SK-N-SH (cell line): ENCODE measurements at regions not wholly inside any gene's neighbourhood (a gene's known extent, or its start where the extent isn't known, plus 50 kb on each side); places are given as distances from the start of the nearest gene placed in this dataset.

ENCODE experiments used
- CTCF ChIA-PET: fragments of 300-600, 350-600 bp; formaldehyde crosslinking; extraction: SDS; loops from one replicate; lab custom pipeline; 2021; lab: Yijun Ruan, JAX
- POLR2A ChIA-PET: fragments of 350-600 bp; sonication (Branson Sonifier 250); formaldehyde crosslinking; extraction: SDS; loops from one replicate; lab custom pipeline; 2020; ENCODE audit warnings: antibody characterized with exemption, inconsistent platforms; lab: Yijun Ruan, JAX
- DNase-seq: peaks from one replicate; pipeline ENCODE4 v3.0.0; 2012
- H2AFZ ChIP-seq: fragments of 200-600 bp; sonication (generic); 2 replicates; pipeline ENCODE4 v1.8.1; 2016; ENCODE audit warnings: antibody characterized with exemption, mild to moderate bottlenecking, low read depth
- H3F3A ChIP-seq: fragments of 200-600 bp; sonication (generic); replicated peaks from 2 replicates; pipeline ENCODE3; 2016; ENCODE audit warnings: antibody characterized with exemption, mild to moderate bottlenecking; ENCODE audit not compliant: insufficient read depth
- H3K27ac ChIP-seq, 2 experiments: fragments of 200-500 bp in 1 of 2; fragments of 200-600 bp in 1 of 2; sonication (Bioruptor generic) in 1 of 2; sonication (generic), shearing (Covaris generic) in 1 of 2; 2 replicates each; pipeline versions ENCODE4 v1.5.1 to v1.6.1; 2014 to 2016; ENCODE audit warnings: low read depth in 2 of 2, inconsistent platforms in 1 of 2, low read length in 1 of 2, mild to moderate bottlenecking in 1 of 2, mixed read lengths in 1 of 2
- H3K27me3 ChIP-seq: fragments of 200-600 bp; sonication (generic), shearing (Covaris generic); 2 replicates; pipeline ENCODE4 v1.6.1; 2016; ENCODE audit warnings: mixed run types; ENCODE audit not compliant: insufficient read depth
- H3K36me3 ChIP-seq, 2 experiments: fragments of 200-500 bp in 1 of 2; fragments of 200-600 bp in 1 of 2; sonication (Bioruptor generic) in 1 of 2; sonication (generic) in 1 of 2; replicated peaks in 1 of 2; 2 replicates each; pipeline versions ENCODE3 to v1.5.1; 2014 to 2016; ENCODE audit warnings: low read length in 1 of 2, mild to moderate bottlenecking in 1 of 2; ENCODE audit not compliant: insufficient read depth in 2 of 2, control insufficient read depth in 1 of 2
- H3K4me1 ChIP-seq, 2 experiments: fragments of 200-500 bp in 1 of 2; fragments of 200-600 bp in 1 of 2; sonication (Bioruptor generic) in 1 of 2; sonication (generic), shearing (Covaris generic) in 1 of 2; 2 replicates each; pipeline versions ENCODE4 v1.5.1 to v1.6.1; 2014 to 2016; ENCODE audit warnings: low read depth in 1 of 2, low read length in 1 of 2, mixed run types in 1 of 2; ENCODE audit not compliant: insufficient read depth in 2 of 2, control insufficient read depth in 1 of 2
- H3K4me2 ChIP-seq: fragments of 200-600 bp; sonication (generic), shearing (Covaris generic); 2 replicates; pipeline ENCODE4 v1.6.1; 2017; ENCODE audit warnings: mixed run types
- H3K4me3 ChIP-seq, 2 experiments: fragments of 200-500 bp in 1 of 2; fragments of 200-600 bp in 1 of 2; sonication (Bioruptor generic) in 1 of 2; sonication (generic), shearing (Covaris generic) in 1 of 2; 2 replicates each; pipeline versions ENCODE4 v1.5.1 to v1.8.1; 2014 to 2016; ENCODE audit warnings: low read depth in 2 of 2, inconsistent platforms in 1 of 2, low read length in 1 of 2, mild to moderate bottlenecking in 1 of 2, mixed read lengths in 1 of 2, moderate library complexity in 1 of 2
- H3K79me2 ChIP-seq: fragments of 200-600 bp; sonication (generic); 2 replicates; pipeline ENCODE4 v1.8.1; 2017; ENCODE audit warnings: mild to moderate bottlenecking; ENCODE audit not compliant: insufficient read depth
- H3K9ac ChIP-seq: fragments of 200-600 bp; sonication (generic); 2 replicates; pipeline ENCODE4 v1.6.1; 2017; ENCODE audit warnings: mixed run types
- H3K9me2 ChIP-seq: fragments of 200-600 bp; sonication (generic); 2 replicates; pipeline ENCODE4 v1.6.1; 2017; ENCODE audit warnings: mixed run types
- H3K9me3 ChIP-seq: fragments of 200-600 bp; sonication (generic); 2 replicates; pipeline ENCODE4 v1.6.1; 2017; ENCODE audit warnings: mixed run types, mild to moderate bottlenecking, moderate library complexity
- H4K20me1 ChIP-seq: fragments of 200-600 bp; sonication (generic); 2 replicates; pipeline ENCODE4 v1.6.1; 2017; ENCODE audit warnings: mild to moderate bottlenecking, mixed run types; ENCODE audit not compliant: insufficient read depth
- EP300 ChIP-seq, 2 experiments: IDR thresholded peaks; 2 replicates each; pipeline versions ENCODE4 v1.4.0 to v1.6.1; 2012; ENCODE audit warnings: borderline replicate concordance in 1 of 2, low read depth in 1 of 2, low read length in 1 of 2
- FOXM1 ChIP-seq: IDR thresholded peaks from 2 replicates; pipeline ENCODE4 v1.4.0; 2012; ENCODE audit warnings: low read depth, mild to moderate bottlenecking
- GATA2 ChIP-seq: sonication (generic); formaldehyde crosslinking; IDR thresholded peaks from 2 replicates; pipeline ENCODE4 v1.5.0; 2020; ENCODE audit warnings: mild to moderate bottlenecking, missing genetic modification reagents
- JUND ChIP-seq: IDR thresholded peaks from 2 replicates; pipeline ENCODE4 v1.4.0; 2012
- MEF2A ChIP-seq: IDR thresholded peaks from 2 replicates; pipeline ENCODE4 v1.4.0; 2012; ENCODE audit warnings: low read depth, borderline replicate concordance
- MXI1 ChIP-seq: IDR thresholded peaks from 2 replicates; pipeline ENCODE4 v1.6.1; 2012; ENCODE audit warnings: mild to moderate bottlenecking, low read depth, low read length, improper control_type of control experiment
- NFIC ChIP-seq: IDR thresholded peaks from 2 replicates; pipeline ENCODE4 v1.4.0; 2012; ENCODE audit warnings: borderline replicate concordance
- NRF1 ChIP-seq: IDR thresholded peaks from 2 replicates; pipeline ENCODE4 v1.6.1; 2012; ENCODE audit warnings: low read depth, mild to moderate bottlenecking, low read length
- RAD21 ChIP-seq: IDR thresholded peaks from 2 replicates; pipeline ENCODE4 v1.6.1; 2012; ENCODE audit warnings: mild to moderate bottlenecking, low read length
- RFX5 ChIP-seq: IDR thresholded peaks from 2 replicates; pipeline ENCODE4 v1.6.1; 2012; ENCODE audit warnings: mild to moderate bottlenecking, improper control_type of control experiment, low read length
- SIN3A ChIP-seq: IDR thresholded peaks from 2 replicates; pipeline ENCODE4 v1.6.1; 2012; ENCODE audit warnings: low read depth, mild to moderate bottlenecking, low read length, moderate library complexity, borderline replicate concordance
- TAF1 ChIP-seq: IDR thresholded peaks from 2 replicates; pipeline ENCODE4 v1.6.1; 2012; ENCODE audit warnings: low read depth, mild to moderate bottlenecking, low read length, moderate library complexity, borderline replicate concordance
- WGBS: methylation state at CpG from one replicate; pipeline ENCODE4 v1.1.6; 2017; ENCODE audit warnings: low lambda C conversion rate; 5-methylcytosine and 5-hydroxymethylcytosine counted together
- TF ChIP-seq, protein P1 (sequence below): IDR thresholded peaks from 2 replicates; pipeline ENCODE4 v1.4.0; 2012; ENCODE audit warnings: low read depth, borderline replicate concordance
- TF ChIP-seq, protein P2 (sequence below): IDR thresholded peaks from 2 replicates; pipeline ENCODE4 v1.4.0; 2012; ENCODE audit warnings: low read depth, borderline replicate concordance
- TF ChIP-seq, protein P3 (sequence below): IDR thresholded peaks from 2 replicates; pipeline ENCODE4 v1.4.0; 2012; ENCODE audit warnings: low read depth
- TF ChIP-seq, protein P4 (sequence below): fragments of 150-350 bp; IDR thresholded peaks from 2 replicates; pipeline ENCODE4 v1.6.1; 2016; ENCODE audit warnings: mild to moderate bottlenecking, low read depth, low read length
- TF ChIP-seq, protein P5 (sequence below): fragments of 200-600 bp; sonication (generic); IDR thresholded peaks from 2 replicates; pipeline ENCODE4 v1.6.1; 2017; ENCODE audit warnings: antibody characterized with exemption, mild to moderate bottlenecking, moderate library complexity

DNA sequence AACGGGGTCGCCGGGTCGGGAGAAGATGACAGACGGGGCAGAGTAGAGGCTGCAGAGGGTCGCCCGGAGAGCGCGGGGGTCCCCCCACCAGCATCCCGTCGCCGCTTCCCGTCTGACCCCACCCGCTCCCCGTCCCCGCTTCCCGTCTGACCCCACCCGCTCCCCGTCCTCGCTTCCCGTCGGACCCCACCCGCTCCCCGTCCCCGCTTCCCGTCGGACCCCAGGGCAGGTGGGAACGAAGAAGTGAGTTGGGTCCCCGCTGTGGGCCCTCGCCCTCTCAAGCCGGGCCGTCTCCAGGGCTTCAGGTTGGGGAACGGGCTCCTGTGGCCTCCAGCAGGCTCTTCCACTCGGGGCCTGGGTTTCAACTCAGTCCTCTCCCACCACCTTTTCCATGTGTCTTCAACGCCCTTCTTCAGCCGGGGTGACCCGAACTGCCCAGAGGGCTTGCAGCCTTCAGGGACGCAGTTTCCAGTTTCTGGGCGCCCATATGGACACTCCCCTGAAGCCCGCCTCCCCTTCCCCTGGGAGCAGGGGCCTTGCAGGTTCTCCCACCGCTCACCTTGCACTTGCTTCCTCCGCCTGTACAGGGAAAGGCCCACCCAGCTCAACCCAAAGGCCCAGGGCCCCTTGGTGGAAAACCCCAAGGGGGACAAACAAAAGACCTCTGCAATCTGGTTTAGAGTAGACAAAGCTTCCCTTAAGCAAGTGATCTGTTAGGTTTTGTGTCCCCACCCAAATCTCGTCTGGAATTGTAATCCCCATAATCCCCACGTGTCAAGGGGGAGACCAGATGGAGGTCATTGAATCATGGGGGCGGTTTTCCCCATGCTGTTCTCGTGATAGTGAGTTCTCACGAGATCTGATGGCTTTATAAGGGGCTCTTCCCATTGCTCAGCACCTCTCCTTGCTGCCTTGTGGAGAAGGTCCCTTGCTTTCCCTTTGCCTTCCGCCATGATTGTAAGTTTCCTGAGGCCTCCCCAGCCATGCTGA lies 66.5 kb downstream of the TNFAIP2 start:
- H2AFZ ChIP-seq, result no peak overlapping the region

More for the DNA sequence above, 66.5 kb downstream of the TNFAIP2 start:
- Histone ChIP-seq H3K27ac (no peak overlapping the region), H3K27me3 (no peaks in the 10 kb centered on the region), H3K36me3 (no peaks in the 10 kb centered on the region), H3K4me2 (no peak overlapping the region), H3K9me2 (no peaks in the 10 kb centered on the region), H3K79me2 (no peaks in the 10 kb centered on the region), H3K9me3 (no peaks in the 10 kb centered on the region), H3K4me1 (peaks cover 0 to 6% of the 10 kb centered on the region in 2 experiments; a peak in 2 of 4 replicates), H3F3A (no peaks in the 10 kb centered on the region), H3K9ac (no peak overlapping the region), H3K4me3 (no peak overlapping the region), H4K20me1 (no peaks in the 10 kb centered on the region)
- no peak for DNase-seq
- POLR2A ChIA-PET, result no interaction called here
- TF ChIP-seq NFIC (no peak), MXI1 (no peak), FOXM1 (no peak), SIN3A (no peak), NRF1 (no peak), TAF1 (no peak), EP300 (IDR thresholded peaks at IDR 0.05; ENCODE audit: borderline replicate concordance in 1 of 2, low read depth in 1 of 2, low read length in 1 of 2) (no peak), MEF2A (no peak), RFX5 (no peak), RAD21 (no peak), JUND (no peak), GATA2 (CRISPR knock-in tag) (no peak)
- TF ChIP-seq, protein P1, sequence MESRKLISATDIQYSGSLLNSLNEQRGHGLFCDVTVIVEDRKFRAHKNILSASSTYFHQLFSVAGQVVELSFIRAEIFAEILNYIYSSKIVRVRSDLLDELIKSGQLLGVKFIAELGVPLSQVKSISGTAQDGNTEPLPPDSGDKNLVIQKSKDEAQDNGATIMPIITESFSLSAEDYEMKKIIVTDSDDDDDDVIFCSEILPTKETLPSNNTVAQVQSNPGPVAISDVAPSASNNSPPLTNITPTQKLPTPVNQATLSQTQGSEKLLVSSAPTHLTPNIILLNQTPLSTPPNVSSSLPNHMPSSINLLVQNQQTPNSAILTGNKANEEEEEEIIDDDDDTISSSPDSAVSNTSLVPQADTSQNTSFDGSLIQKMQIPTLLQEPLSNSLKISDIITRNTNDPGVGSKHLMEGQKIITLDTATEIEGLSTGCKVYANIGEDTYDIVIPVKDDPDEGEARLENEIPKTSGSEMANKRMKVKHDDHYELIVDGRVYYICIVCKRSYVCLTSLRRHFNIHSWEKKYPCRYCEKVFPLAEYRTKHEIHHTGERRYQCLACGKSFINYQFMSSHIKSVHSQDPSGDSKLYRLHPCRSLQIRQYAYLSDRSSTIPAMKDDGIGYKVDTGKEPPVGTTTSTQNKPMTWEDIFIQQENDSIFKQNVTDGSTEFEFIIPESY, result no peak
- TF ChIP-seq, protein P2, sequence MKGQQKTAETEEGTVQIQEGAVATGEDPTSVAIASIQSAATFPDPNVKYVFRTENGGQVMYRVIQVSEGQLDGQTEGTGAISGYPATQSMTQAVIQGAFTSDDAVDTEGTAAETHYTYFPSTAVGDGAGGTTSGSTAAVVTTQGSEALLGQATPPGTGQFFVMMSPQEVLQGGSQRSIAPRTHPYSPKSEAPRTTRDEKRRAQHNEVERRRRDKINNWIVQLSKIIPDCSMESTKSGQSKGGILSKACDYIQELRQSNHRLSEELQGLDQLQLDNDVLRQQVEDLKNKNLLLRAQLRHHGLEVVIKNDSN, result no peak
- TF ChIP-seq, protein P3, sequence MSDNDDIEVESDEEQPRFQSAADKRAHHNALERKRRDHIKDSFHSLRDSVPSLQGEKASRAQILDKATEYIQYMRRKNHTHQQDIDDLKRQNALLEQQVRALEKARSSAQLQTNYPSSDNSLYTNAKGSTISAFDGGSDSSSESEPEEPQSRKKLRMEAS, result no peak
- TF ChIP-seq, protein P4, sequence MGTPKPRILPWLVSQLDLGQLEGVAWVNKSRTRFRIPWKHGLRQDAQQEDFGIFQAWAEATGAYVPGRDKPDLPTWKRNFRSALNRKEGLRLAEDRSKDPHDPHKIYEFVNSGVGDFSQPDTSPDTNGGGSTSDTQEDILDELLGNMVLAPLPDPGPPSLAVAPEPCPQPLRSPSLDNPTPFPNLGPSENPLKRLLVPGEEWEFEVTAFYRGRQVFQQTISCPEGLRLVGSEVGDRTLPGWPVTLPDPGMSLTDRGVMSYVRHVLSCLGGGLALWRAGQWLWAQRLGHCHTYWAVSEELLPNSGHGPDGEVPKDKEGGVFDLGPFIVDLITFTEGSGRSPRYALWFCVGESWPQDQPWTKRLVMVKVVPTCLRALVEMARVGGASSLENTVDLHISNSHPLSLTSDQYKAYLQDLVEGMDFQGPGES, result no peak
- TF ChIP-seq, protein P5, sequence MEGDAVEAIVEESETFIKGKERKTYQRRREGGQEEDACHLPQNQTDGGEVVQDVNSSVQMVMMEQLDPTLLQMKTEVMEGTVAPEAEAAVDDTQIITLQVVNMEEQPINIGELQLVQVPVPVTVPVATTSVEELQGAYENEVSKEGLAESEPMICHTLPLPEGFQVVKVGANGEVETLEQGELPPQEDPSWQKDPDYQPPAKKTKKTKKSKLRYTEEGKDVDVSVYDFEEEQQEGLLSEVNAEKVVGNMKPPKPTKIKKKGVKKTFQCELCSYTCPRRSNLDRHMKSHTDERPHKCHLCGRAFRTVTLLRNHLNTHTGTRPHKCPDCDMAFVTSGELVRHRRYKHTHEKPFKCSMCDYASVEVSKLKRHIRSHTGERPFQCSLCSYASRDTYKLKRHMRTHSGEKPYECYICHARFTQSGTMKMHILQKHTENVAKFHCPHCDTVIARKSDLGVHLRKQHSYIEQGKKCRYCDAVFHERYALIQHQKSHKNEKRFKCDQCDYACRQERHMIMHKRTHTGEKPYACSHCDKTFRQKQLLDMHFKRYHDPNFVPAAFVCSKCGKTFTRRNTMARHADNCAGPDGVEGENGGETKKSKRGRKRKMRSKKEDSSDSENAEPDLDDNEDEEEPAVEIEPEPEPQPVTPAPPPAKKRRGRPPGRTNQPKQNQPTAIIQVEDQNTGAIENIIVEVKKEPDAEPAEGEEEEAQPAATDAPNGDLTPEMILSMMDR, result no peak
- CTCF ChIA-PET, result interaction anchor here (1.0 to 6.4 kb wide), 3 partner anchors 34 to 103 kb away, joined by 3 to 59 read pairs (median 46); no protein-coding TSS in a partner anchor
- WGBS, result 93% methylated on average over 45 of the region's 48 CpGs
